ENCODE measurements at regions not wholly inside any gene's neighbourhood (a gene's known extent, or its start where the extent isn't known, plus 50 kb on each side); places are given as distances from the start of the nearest gene placed in this dataset.

- TF ChIP-seq CTCF (IDR thresholded peaks at IDR 0.05) (no peak), POLR2AphosphoS5 (IDR thresholded peaks at IDR 0.05) (no peak)
These were observed 138.8 kb upstream of the PRR20G start for GRCh38 chr3:127426444-127427153.
